KMS-11 (cell line): ENCODE measurements at regions not wholly inside any gene's neighbourhood (a gene's known extent, or its start where the extent isn't known, plus 50 kb on each side); places are given as distances from the start of the nearest gene placed in this dataset.

ENCODE experiments used
- H2AFZ ChIP-seq: fragments of 200-600 bp; sonication (generic); 2 replicates; pipeline ENCODE4 v1.6.1; 2016; ENCODE audit warnings: antibody characterized with exemption, mixed run types, low read depth
- H3K27ac ChIP-seq: fragments of 200-600 bp; sonication (generic); 2 replicates; pipeline ENCODE4 v1.6.1; 2016; ENCODE audit warnings: mild to moderate bottlenecking, mixed run types
- H3K27me3 ChIP-seq: fragments of 200-600 bp; sonication (generic); 2 replicates; pipeline ENCODE4 v1.6.1; 2017; ENCODE audit warnings: mild to moderate bottlenecking, low read depth, mixed run types, moderate library complexity; ENCODE audit not compliant: insufficient read depth
- H3K36me3 ChIP-seq: fragments of 200-600 bp; sonication (generic); 2 replicates; pipeline ENCODE4 v1.6.1; 2017; ENCODE audit warnings: mild to moderate bottlenecking, mixed run types; ENCODE audit not compliant: insufficient read depth
- H3K4me1 ChIP-seq: fragments of 200-600 bp; sonication (generic); 2 replicates; pipeline ENCODE4 v1.6.1; 2016; ENCODE audit warnings: mild to moderate bottlenecking, low read depth, mixed run types; ENCODE audit not compliant: poor library complexity, severe bottlenecking
- H3K4me2 ChIP-seq: fragments of 200-600 bp; sonication (generic); 2 replicates; pipeline ENCODE4 v1.7.0; 2016; ENCODE audit warnings: mild to moderate bottlenecking, mixed run types
- H3K4me3 ChIP-seq: fragments of 200-600 bp; sonication (generic); IDR thresholded peaks from 2 replicates; pipeline ENCODE4 v1.6.1; 2017; ENCODE audit warnings: low read depth, low read length, mixed read lengths; ENCODE audit not compliant: insufficient read depth
- H3K79me2 ChIP-seq: fragments of 200-600 bp; sonication (generic); 2 replicates; pipeline ENCODE4 v1.6.1; 2016; ENCODE audit warnings: low read depth, mixed run types; ENCODE audit not compliant: insufficient read depth
- H3K9ac ChIP-seq: fragments of 200-600 bp; sonication (generic); 2 replicates; pipeline ENCODE4 v1.6.1; 2016; ENCODE audit warnings: mild to moderate bottlenecking, mixed run types
- H4K20me1 ChIP-seq: fragments of 200-600 bp; sonication (generic); 2 replicates; pipeline ENCODE4 v1.6.1; 2016; ENCODE audit warnings: mild to moderate bottlenecking, mixed run types; ENCODE audit not compliant: insufficient read depth
- CTCF ChIP-seq: fragments of 200-600 bp; sonication (generic); conservative IDR thresholded peaks from 2 replicates; pipeline ENCODE4 v1.6.1; 2017; ENCODE audit warnings: low read depth, mild to moderate bottlenecking, antibody characterized with exemption, low read length, moderate library complexity, mixed read lengths

GRCh38 chr5:103444333-103445038 lies 118.1 kb downstream of the NUDT12 start:
- H3K27me3 ChIP-seq: no peaks in the 10 kb centered on the region
- H3K4me1 ChIP-seq: peaks cover 8% of the 10 kb centered on the region
- H3K4me3 ChIP-seq: no peak overlapping the region
- H3K9ac ChIP-seq: no peak overlapping the region
- H2AFZ ChIP-seq: peak overlapping the region; percentile 38; the same call in 1 of the 2 replicates
- TF ChIP-seq CTCF: no peak
- no peak overlapping the region for H3K4me2 ChIP-seq
- H3K79me2 ChIP-seq: no peaks in the 10 kb centered on the region
- no peaks in the 10 kb centered on the region for H3K36me3 ChIP-seq
- H3K27ac ChIP-seq: no peak overlapping the region
- H4K20me1 ChIP-seq: no peaks in the 10 kb centered on the region

GRCh38 chr5:103442750-103443149 lies 119.8 kb downstream of the NUDT12 start:
- Histone ChIP-seq H3K4me3 (no peak overlapping the region), H3K4me1 (peaks cover 8% of the 10 kb centered on the region), H3K27me3 (no peaks in the 10 kb centered on the region), H3K4me2 (no peak overlapping the region), H3K9ac (no peak overlapping the region), H3K36me3 (no peaks in the 10 kb centered on the region), H3K27ac (no peak overlapping the region), H2AFZ (no peak overlapping the region), H3K79me2 (no peaks in the 10 kb centered on the region), H4K20me1 (no peaks in the 10 kb centered on the region)
- no peak for TF ChIP-seq CTCF

- H3K27me3 ChIP-seq: no peaks in the 10 kb centered on the region
- H3K4me3 ChIP-seq: no peak overlapping the region
- no peak overlapping the region for H3K9ac ChIP-seq
- no peaks in the 10 kb centered on the region for H3K36me3 ChIP-seq
- no peaks in the 10 kb centered on the region for H3K79me2 ChIP-seq
- H3K27ac ChIP-seq: no peak overlapping the region
- no peak overlapping the region for H2AFZ ChIP-seq
- no peak overlapping the region for H3K4me2 ChIP-seq
- no peaks in the 10 kb centered on the region for H4K20me1 ChIP-seq
- peaks cover 8% of the 10 kb centered on the region for H3K4me1 ChIP-seq
- peak; percentile 43 for TF ChIP-seq CTCF
These were observed 121.1 kb downstream of the NUDT12 start for GRCh38 chr5:103441523-103441922.

- Histone ChIP-seq H3K4me3 (no peak overlapping the region), H3K79me2 (no peaks in the 10 kb centered on the region), H4K20me1 (no peaks in the 10 kb centered on the region), H2AFZ (no peak overlapping the region), H3K4me2 (no peak overlapping the region), H3K36me3 (no peaks in the 10 kb centered on the region), H3K27me3 (no peaks in the 10 kb centered on the region), H3K4me1 (peaks cover 8% of the 10 kb centered on the region), H3K9ac (no peak overlapping the region), H3K27ac (no peak overlapping the region)
- no peak for TF ChIP-seq CTCF
These were observed 123.6 kb downstream of the NUDT12 start for GRCh38 chr5:103439007-103439406.
